GM12878 (cell line): ENCODE measurements at regions not wholly inside any gene's neighbourhood (a gene's known extent, or its start where the extent isn't known, plus 50 kb on each side); places are given as distances from the start of the nearest gene placed in this dataset.

Experiments used
- ATAC-seq: fragments of 200-7000 bp; cut with Tn5 transposase; 3 replicates; pipeline ENCODE4 v1.9.1; 2020; ENCODE audit warnings: mild to moderate bottlenecking, moderate library complexity
- BruUV-seq: library from RNA; stranded (reverse); fragments of 400-500 nt; replicated peaks from 2 replicates; lab custom pipeline; 2021; lab: Mats Ljungman, UMichigan
- CTCF ChIA-PET: fragments of 300-600 bp; sonication (Branson Sonifier 250); formaldehyde crosslinking; extraction: SDS; loops from one replicate; lab custom pipeline; 2021; ENCODE audit warnings: inconsistent platforms; lab: Yijun Ruan, JAX
- POLR2A ChIA-PET: fragments of 350-600 bp; formaldehyde crosslinking; extraction: SDS; loops from one replicate; lab custom pipeline; 2021; ENCODE audit warnings: inconsistent platforms; lab: Charles Lee
- RAD21 ChIA-PET: fragments of 300-600 bp; sonication (Branson Sonifier 250); formaldehyde crosslinking; loops from one replicate; lab custom pipeline; 2023; ENCODE audit warnings: antibody characterized with exemption; ENCODE audit not compliant: unreplicated experiment; lab: Charles Lee
- SMC1A ChIA-PET: fragments of 300-600 bp; sonication (Branson Sonifier 250); formaldehyde crosslinking; loops from one replicate; lab custom pipeline; 2023; ENCODE audit not compliant: unreplicated experiment, uncharacterized antibody; lab: Charles Lee
- DNase-seq: peaks from one replicate; pipeline ENCODE4 v3.0.0-alpha.2; 2011; ENCODE audit warnings: low read depth, low spot score
- FAIRE-seq: peaks from 3 replicates; lab custom pipeline; 2011; peaks lifted over from hg19 to GRCh38; lab: Jason Lieb, UNC
- H2AFZ ChIP-seq: 2 replicates; pipeline ENCODE4 v1.6.0; 2011; ENCODE audit warnings: low read depth, low read length, control low read depth; ENCODE audit not compliant: control insufficient read depth
- H3K27ac ChIP-seq: 2 replicates; pipeline ENCODE4 v1.5.1; 2011; ENCODE audit warnings: control low read depth; ENCODE audit not compliant: control insufficient read depth, insufficient read depth
- H3K27me3 ChIP-seq, 2 experiments: replicated peaks in 1 of 2; 2 replicates each; pipeline versions ENCODE4 v1.6.0 to v1.6.1; 2011; ENCODE audit warnings: low read length in 1 of 2; ENCODE audit not compliant: control insufficient read depth in 2 of 2, insufficient read depth in 2 of 2
- H3K36me3 ChIP-seq, 2 experiments: 2 replicates each; pipeline ENCODE4 v1.5.1; 2011; ENCODE audit warnings: low read length in 1 of 2; ENCODE audit not compliant: control insufficient read depth in 2 of 2, insufficient read depth in 2 of 2
- H3K4me1 ChIP-seq: 2 replicates; pipeline ENCODE4 v1.6.1; 2011; ENCODE audit warnings: mild to moderate bottlenecking, low read length, moderate library complexity, mixed read lengths; ENCODE audit not compliant: control insufficient read depth, insufficient read depth
- H3K4me2 ChIP-seq: 2 replicates; pipeline ENCODE4 v1.6.0; 2011; ENCODE audit warnings: control low read depth; ENCODE audit not compliant: control insufficient read depth, insufficient read depth
- H3K4me3 ChIP-seq: fragments of 200-600 bp; sonication (generic); 2 replicates; pipeline ENCODE4 v1.5.1; 2016
- H3K79me2 ChIP-seq: 2 replicates; pipeline ENCODE4 v1.6.0; 2011; ENCODE audit warnings: low read length; ENCODE audit not compliant: control insufficient read depth, insufficient read depth
- H3K9ac ChIP-seq: 2 replicates; pipeline ENCODE4 v1.8.0; 2011; ENCODE audit warnings: low read length, control low read depth, mixed read lengths; ENCODE audit not compliant: control insufficient read depth, insufficient read depth
- H3K9me3 ChIP-seq: replicated peaks from 3 replicates; pipeline ENCODE4 v1.5.1; 2011; ENCODE audit warnings: mild to moderate bottlenecking, low read length; ENCODE audit not compliant: control insufficient read depth, insufficient read depth
- H4K20me1 ChIP-seq: 2 replicates; pipeline ENCODE4 v1.6.0; 2011; ENCODE audit not compliant: control insufficient read depth, insufficient read depth
- ASH2L ChIP-seq: fragments of 300-600, 200-600 bp; sonication (generic); IDR thresholded peaks from 2 replicates; pipeline ENCODE4 v1.6.1; 2017; ENCODE audit warnings: low read depth, mild to moderate bottlenecking, borderline replicate concordance
- ATF3 ChIP-seq: IDR thresholded peaks from 2 replicates; pipeline ENCODE4 v1.6.1; 2011; ENCODE audit warnings: low read depth, mild to moderate bottlenecking, low read length, moderate library complexity, borderline replicate concordance; ENCODE audit errors: extremely low read depth
- BMI1 ChIP-seq: fragments of 450-650 bp; IDR thresholded peaks from 2 replicates; pipeline ENCODE4 v1.6.1; 2016; ENCODE audit warnings: mild to moderate bottlenecking, moderate library complexity, borderline replicate concordance
- CREM ChIP-seq: IDR thresholded peaks from 2 replicates; pipeline ENCODE4 v1.6.1; 2014; ENCODE audit warnings: antibody characterized with exemption, low read depth
- CTCF ChIP-seq, 3 experiments: IDR thresholded peaks in 2 of 3; conservative IDR thresholded peaks in 1 of 3; 2 replicates each; pipeline ENCODE4 v1.5.1; 2011; ENCODE audit warnings: low read depth in 3 of 3, low read length in 3 of 3, mild to moderate bottlenecking in 3 of 3, control low read depth in 2 of 3, moderate library complexity in 2 of 3, inconsistent platforms in 1 of 3, mixed read lengths in 1 of 3; ENCODE audit not compliant: control insufficient read depth in 2 of 3, insufficient read depth in 1 of 3; ENCODE audit errors: extremely low read depth in 1 of 3
- EED ChIP-seq: sonication (generic); IDR thresholded peaks from 2 replicates; pipeline ENCODE4 v1.6.1; 2016; ENCODE audit warnings: antibody characterized with exemption, low read depth
- FOXM1 ChIP-seq: IDR thresholded peaks from 2 replicates; pipeline ENCODE4 v1.6.1; 2012; ENCODE audit warnings: low read depth, mild to moderate bottlenecking, inconsistent platforms, low read length, moderate library complexity
- GATAD2B ChIP-seq: fragments of 450-650 bp; conservative IDR thresholded peaks from 2 replicates; pipeline ENCODE4 v1.6.1; 2017; ENCODE audit warnings: low read depth, mild to moderate bottlenecking, moderate library complexity
- HDGF ChIP-seq: fragments of 450-650 bp; IDR thresholded peaks from 2 replicates; pipeline ENCODE4 v1.6.1; 2016; ENCODE audit warnings: antibody characterized with exemption
- IKZF2 ChIP-seq, 2 experiments: fragments of 450-650 bp; IDR thresholded peaks; 2 replicates each; pipeline ENCODE4 v1.6.1; 2017; ENCODE audit warnings: mild to moderate bottlenecking in 2 of 2, moderate library complexity in 2 of 2
- LARP7 ChIP-seq: fragments of 450-650 bp; IDR thresholded peaks from 2 replicates; pipeline ENCODE4 v1.6.1; 2017; ENCODE audit warnings: mild to moderate bottlenecking
- MTA2 ChIP-seq: fragments of 450-650 bp; IDR thresholded peaks from 2 replicates; pipeline ENCODE4 v1.6.1; 2016; ENCODE audit warnings: low read depth, mild to moderate bottlenecking, moderate library complexity
- MXI1 ChIP-seq: fragments of 150-350 bp; IDR thresholded peaks from 2 replicates; pipeline ENCODE4 v1.6.1; 2011; ENCODE audit warnings: low read depth, mild to moderate bottlenecking, inconsistent platforms, low read length, improper control_type of control experiment
- RELA ChIP-seq: fragments of 450-650 bp; IDR thresholded peaks from 2 replicates; pipeline ENCODE4 v1.8.0; 2014; ENCODE audit warnings: borderline replicate concordance; ENCODE audit not compliant: partially characterized antibody
- RELB ChIP-seq: fragments of 450-650 bp; IDR thresholded peaks from 2 replicates; pipeline ENCODE4 v1.6.1; 2017; ENCODE audit warnings: low read depth, mild to moderate bottlenecking, moderate library complexity
- SIX5 ChIP-seq: IDR thresholded peaks from 2 replicates; pipeline ENCODE4 v1.6.1; 2011; ENCODE audit warnings: mild to moderate bottlenecking, low read depth, low read length, moderate library complexity; ENCODE audit not compliant: severe bottlenecking
- SMARCA5 ChIP-seq: fragments of 450-650 bp; IDR thresholded peaks from 2 replicates; pipeline ENCODE4 v1.6.1; 2017; ENCODE audit warnings: mild to moderate bottlenecking
- ZNF384 ChIP-seq: IDR thresholded peaks from 2 replicates; pipeline ENCODE4 v1.6.1; 2012; ENCODE audit warnings: low read depth, mild to moderate bottlenecking, low read length, improper control_type of control experiment, borderline replicate concordance
- WGBS: methylation state at CpG from one replicate; pipeline ENCODE4 v1.1.6; 2016; ENCODE audit warnings: low lambda C conversion rate; ENCODE audit not compliant: insufficient replicate concordance, insufficient coverage; ENCODE audit errors: missing lambda C conversion rate; 5-methylcytosine and 5-hydroxymethylcytosine counted together
- in situ Hi-C: fragments of 300-500 bp; cut with MboI; formaldehyde crosslinking; loops from 9 replicates; pipeline ENCODE4 v1.14.3; 2018; ENCODE audit warnings: mixed read lengths
- intact Hi-C: fragments of 100-400 bp; cut with micrococcal nuclease; formaldehyde crosslinking; loops from one replicate; pipeline ENCODE4 v1.14.2; 2022; ENCODE audit not compliant: unreplicated experiment
- TF ChIP-seq, protein P1 (sequence below): IDR thresholded peaks from 2 replicates; pipeline ENCODE4 v1.6.1; 2011; ENCODE audit warnings: low read depth, low read length, improper control_type of control experiment, borderline replicate concordance

GRCh38 chr6:82035526-82035925 lies 212.0 kb downstream of the IBTK start:
- no peaks in the 10 kb centered on the region for H3K79me2 ChIP-seq
- no peak overlapping the region for H3K27ac ChIP-seq
- H3K27me3 ChIP-seq: no peaks in the 10 kb centered on the region
- no peak overlapping the region for H3K9ac ChIP-seq
- no peaks in the 10 kb centered on the region for H3K9me3 ChIP-seq
- no peaks in the 10 kb centered on the region for H3K36me3 ChIP-seq
- intact Hi-C loops (no loop called here), in situ Hi-C loops (no loop called here)
- FAIRE-seq: no peak
- no peaks in the 10 kb centered on the region for H4K20me1 ChIP-seq
- BruUV-seq: no TSS peak
- no peak overlapping the region for H3K4me3 ChIP-seq
- ChIA-PET POLR2A (interaction anchor here (1.0 kb wide), 1 partner anchor 273 kb away, joined by 3 read pairs; no protein-coding TSS in a partner anchor), SMC1A (interaction anchor here (1.1 to 1.3 kb wide), 3 partner anchors 8 to 46 kb away, joined by 3 to 4 read pairs (median 3); no protein-coding TSS in a partner anchor), CTCF (interaction anchor here (0.6 to 1.5 kb wide), 4 partner anchors 16 to 338 kb away, joined by 3 to 4 read pairs (median 3); no protein-coding TSS in a partner anchor), RAD21 (no interaction called here)
- DNase-seq: no peak
- 47% methylated on average over 2 of the region's 2 CpGs for WGBS
- H2AFZ ChIP-seq: no peak overlapping the region
- no peak for ATAC-seq
- H3K4me1 ChIP-seq: no peaks in the 10 kb centered on the region
- no peak overlapping the region for H3K4me2 ChIP-seq
- no peak for TF ChIP-seq CTCF (IDR thresholded peaks at IDR 0.05 in 2 of 3, conservative IDR thresholded peaks at IDR 0.05 in 1 of 3; ENCODE audit: control insufficient read depth in 2 of 3, extremely low read depth in 1 of 3, insufficient read depth in 1 of 3, low read depth in 3 of 3, low read length in 3 of 3)
- TF ChIP-seq HDGF: no peak
- no peak for TF ChIP-seq BMI1
- no peak for TF ChIP-seq RELB
- TF ChIP-seq MTA2: no peak
- no peak for TF ChIP-seq ZNF384
- TF ChIP-seq MXI1: no peak
- TF ChIP-seq RELA: no peak
- no peak for TF ChIP-seq LARP7
- no peak for TF ChIP-seq SIX5
- no peak for TF ChIP-seq GATAD2B
- TF ChIP-seq, protein P1, sequence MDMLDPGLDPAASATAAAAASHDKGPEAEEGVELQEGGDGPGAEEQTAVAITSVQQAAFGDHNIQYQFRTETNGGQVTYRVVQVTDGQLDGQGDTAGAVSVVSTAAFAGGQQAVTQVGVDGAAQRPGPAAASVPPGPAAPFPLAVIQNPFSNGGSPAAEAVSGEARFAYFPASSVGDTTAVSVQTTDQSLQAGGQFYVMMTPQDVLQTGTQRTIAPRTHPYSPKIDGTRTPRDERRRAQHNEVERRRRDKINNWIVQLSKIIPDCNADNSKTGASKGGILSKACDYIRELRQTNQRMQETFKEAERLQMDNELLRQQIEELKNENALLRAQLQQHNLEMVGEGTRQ: no peak
- no peak for TF ChIP-seq ATF3
- no peak for TF ChIP-seq IKZF2 (IDR thresholded peaks at IDR 0.05)
- no peak for TF ChIP-seq SMARCA5
- TF ChIP-seq FOXM1: no peak
- TF ChIP-seq CREM: no peak
- TF ChIP-seq ASH2L: no peak
- no peak for TF ChIP-seq EED
